GM12874 (cell line): ENCODE measurements at regions not wholly inside any gene's neighbourhood (a gene's known extent, or its start where the extent isn't known, plus 50 kb on each side); places are given as distances from the start of the nearest gene placed in this dataset.

Source experiments
- CTCF ChIP-seq: IDR thresholded peaks from 2 replicates; pipeline ENCODE4 v1.5.1; 2011; ENCODE audit warnings: low read depth, mild to moderate bottlenecking, control low read depth, low read length, moderate library complexity; ENCODE audit not compliant: insufficient read depth

GRCh38 chr2:11939523-11939922, 193.1 kb downstream of the LPIN1 start:
- no peak for TF ChIP-seq CTCF

- no peak for TF ChIP-seq CTCF
Observed at GRCh38 chr2:11940121-11940743, 193.8 kb downstream of the LPIN1 start.

- TF ChIP-seq CTCF = no peak
Observed at GRCh38 chr2:11940799-11941198, 194.4 kb downstream of the LPIN1 start.

- TF ChIP-seq CTCF = no peak
Observed at GRCh38 chr2:11941201-11942177, 195.1 kb downstream of the LPIN1 start.

GRCh38 chr2:11942178-11942569, 195.7 kb downstream of the LPIN1 start:
- TF ChIP-seq CTCF = no peak

- TF ChIP-seq CTCF = no peak
Observed at GRCh38 chr2:11944311-11944710, 197.9 kb downstream of the LPIN1 start.
